Inferior parietal cortex (tissue), 1 donor: ENCODE measurements at regions not wholly inside any gene's neighbourhood (a gene's known extent, or its start where the extent isn't known, plus 50 kb on each side); places are given as distances from the start of the nearest gene placed in this dataset.

Experiments
- DNase-seq: peaks from one replicate; pipeline ENCODE4 v3.0.0-alpha.2; 2016; ENCODE audit errors: extremely low spot score

DNA sequence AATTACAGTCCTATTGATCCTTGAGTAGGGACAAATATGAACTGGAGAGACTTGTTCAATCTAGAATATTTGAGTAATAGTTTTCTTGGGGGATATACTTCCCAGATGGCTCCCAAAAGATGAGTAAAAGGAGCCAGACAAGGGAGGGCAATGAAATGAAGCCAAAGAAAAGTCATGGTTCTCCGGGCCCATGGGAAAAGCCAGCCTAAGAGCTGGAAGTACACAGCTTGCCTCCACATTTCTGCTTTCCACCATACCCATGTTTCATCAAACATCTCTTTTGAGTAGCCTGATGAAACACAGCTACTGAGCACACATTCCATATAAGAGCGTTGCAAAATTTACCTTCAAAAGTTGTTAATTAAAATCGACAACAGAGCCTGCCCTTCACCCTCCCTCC is 535.0 kb upstream of the FZD8 start:
- DNase-seq: no peak

DNA sequence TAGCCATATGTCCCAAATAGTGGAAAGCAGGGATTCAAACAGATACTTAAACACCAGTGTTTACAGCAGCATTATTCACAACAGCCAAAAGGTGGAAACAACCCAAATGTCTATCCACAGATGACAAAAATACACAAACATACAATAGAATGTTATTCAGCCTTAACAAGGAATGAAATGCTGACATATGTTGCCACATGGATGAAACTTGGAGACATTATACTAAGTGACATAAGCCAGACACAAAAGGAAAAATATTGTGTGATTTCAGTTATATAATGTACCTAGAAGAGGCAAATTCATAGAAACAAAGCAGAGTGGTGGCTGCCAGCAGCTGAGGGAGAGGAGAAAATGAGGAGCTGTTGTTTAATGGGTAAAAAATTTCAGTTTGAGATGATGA is 533.9 kb upstream of the FZD8 start:
- no peak for DNase-seq

DNA sequence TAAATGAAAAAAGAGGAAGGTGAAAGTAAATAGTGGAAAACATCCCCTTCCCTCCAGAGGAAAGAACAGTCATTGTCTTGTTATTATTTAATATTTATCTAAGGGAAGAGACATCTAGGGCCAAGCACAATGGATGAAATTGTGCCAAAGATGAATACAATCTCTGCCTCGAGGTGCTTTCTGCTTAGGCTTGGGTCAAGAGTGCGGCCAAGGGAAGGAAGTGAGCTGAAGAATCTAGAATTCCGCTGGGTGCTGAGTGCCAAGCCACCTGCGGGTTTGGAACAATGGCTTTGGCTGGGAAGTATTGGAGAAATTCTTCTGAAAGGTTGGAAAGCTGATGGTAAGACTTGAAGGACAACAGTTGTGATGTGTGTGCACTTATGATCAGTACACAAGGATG is 531.3 kb upstream of the FZD8 start:
- DNase-seq: no peak

DNA sequence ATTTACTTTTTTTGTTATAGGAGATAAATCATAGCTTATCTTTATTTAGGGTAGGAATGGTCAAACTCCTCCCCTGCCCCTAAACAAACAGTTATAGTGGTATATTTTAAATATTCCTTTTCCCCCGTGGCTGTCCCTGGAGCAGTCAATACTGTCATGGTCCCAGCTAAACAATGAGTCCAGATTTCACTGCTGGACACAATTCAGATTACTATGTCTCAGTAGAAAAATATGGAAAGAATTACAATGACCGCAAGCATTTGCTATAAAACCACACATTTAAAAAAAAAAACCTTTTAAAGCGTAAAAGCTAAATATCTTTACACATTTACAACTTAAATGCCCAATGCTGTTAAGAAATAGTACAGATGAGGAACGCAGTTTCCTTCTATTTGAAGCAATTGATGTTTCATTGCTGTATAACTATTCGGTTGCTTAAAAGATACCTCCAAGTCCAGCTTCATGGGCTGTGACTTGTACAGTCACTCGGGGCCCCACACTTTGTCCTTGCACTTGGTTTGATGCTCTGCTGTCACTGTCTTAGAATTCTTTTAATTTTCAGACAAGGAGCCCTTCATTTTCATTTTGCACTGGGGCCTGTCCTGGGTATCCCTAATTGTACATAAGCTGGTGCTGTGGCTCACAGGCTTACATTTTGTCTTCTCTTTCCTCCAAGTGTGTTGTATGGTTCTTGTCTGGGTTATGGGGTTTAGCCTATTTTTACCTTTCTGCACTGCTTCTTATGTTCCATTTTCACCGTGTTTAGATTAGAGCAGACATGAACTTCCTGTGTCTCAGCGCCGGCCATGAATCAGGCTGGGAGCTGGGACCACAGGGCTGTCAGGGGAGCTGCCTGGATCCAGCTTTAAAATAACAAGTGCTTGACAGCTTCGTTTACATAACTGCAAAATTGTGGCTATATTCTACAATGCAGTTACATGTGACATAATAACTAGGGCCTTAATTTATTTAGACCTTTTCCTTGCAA is 530.2 kb upstream of the FZD8 start:
- no peak for DNase-seq

DNA sequence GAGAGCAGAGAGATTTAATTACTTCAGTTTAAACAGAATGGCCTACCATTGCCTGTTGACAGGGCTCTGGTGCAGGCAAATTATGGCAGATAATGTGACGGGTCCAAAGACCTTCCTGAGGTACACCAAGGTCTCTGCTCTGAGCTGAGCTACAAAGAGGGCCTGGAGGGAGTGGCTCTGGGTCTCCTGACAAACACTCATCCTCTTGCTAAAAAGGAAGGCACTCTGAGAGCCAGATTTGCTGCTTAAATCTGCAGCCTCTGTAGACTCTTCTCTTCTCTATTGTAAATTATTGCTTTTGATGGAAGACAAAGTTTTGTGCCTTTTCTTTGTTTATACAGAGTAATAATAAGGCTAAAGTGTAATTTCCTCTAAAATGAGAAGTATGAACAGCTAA is 529.5 kb upstream of the FZD8 start:
- DNase-seq: no peak

DNA sequence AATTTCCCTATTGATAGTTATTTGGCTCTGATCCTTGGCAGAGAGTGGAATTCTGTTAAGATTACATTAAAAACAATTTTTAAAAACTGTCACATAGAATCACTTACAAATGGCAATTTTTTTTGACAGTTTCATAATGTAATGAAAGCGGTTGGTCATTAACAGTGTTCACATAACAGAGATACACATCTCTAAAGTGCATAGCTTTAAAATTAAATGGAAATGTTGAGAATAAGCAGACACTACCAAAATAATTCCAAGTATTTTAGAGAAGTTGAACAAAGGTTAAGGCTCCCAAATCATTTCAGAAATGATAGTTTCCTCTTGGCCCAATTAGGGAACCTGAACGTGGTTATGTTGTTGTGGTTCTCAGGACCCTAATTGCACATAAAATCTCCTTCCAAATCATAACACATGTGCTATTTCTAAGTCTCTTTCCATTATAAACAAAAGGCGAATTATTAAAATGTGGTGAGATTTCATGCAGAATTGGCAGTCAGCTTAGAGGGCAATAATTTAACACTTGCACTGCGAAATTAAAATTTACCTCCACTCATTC is 528.9 kb upstream of the FZD8 start:
- no peak for DNase-seq

DNA sequence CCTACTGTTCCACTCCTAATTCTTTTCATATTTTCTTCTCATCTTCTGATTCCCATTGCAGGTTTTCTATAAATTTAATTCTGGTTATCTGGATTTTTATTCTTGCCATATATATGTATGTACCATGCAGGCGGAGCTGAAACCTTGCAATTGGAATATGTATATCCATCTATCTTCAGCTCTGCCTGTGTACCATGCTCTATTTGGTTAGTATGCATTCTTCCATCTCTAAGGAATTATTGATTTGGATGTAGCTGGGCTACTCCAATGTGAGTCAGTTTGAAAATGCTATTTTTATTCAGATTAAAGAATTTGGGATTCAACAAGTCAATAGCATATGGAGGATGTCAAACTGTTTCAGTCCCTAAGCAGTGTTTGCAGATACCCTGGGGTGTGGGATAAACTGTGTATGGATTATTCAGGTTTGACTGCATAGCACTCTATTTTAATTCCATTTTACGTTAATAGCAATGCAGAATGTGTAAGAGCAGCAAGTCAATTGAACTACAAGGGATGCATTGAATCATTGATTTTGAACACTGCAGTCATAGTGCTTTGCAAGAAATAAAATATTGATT is 528.1 kb upstream of the FZD8 start:
- no peak for DNase-seq

DNA sequence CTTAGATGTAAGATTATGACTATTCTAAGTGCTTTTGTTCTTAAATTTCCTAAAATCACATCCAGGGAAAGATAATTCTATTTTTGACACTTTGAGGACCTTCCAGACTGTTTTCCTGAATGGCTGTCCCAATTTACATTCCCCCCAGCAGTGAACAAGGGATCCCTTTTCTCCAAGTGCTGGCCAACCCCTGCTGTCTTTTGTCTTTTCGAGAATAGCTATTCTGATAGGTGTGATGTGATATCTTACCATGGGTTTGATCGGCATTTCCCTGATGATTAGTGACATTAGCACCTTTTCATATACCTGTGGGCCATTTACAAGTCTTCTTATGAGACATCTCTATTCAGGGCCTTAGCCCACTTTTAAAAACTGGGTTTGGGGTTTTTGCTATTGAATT is 526.7 kb upstream of the FZD8 start:
- DNase-seq: no peak

DNA sequence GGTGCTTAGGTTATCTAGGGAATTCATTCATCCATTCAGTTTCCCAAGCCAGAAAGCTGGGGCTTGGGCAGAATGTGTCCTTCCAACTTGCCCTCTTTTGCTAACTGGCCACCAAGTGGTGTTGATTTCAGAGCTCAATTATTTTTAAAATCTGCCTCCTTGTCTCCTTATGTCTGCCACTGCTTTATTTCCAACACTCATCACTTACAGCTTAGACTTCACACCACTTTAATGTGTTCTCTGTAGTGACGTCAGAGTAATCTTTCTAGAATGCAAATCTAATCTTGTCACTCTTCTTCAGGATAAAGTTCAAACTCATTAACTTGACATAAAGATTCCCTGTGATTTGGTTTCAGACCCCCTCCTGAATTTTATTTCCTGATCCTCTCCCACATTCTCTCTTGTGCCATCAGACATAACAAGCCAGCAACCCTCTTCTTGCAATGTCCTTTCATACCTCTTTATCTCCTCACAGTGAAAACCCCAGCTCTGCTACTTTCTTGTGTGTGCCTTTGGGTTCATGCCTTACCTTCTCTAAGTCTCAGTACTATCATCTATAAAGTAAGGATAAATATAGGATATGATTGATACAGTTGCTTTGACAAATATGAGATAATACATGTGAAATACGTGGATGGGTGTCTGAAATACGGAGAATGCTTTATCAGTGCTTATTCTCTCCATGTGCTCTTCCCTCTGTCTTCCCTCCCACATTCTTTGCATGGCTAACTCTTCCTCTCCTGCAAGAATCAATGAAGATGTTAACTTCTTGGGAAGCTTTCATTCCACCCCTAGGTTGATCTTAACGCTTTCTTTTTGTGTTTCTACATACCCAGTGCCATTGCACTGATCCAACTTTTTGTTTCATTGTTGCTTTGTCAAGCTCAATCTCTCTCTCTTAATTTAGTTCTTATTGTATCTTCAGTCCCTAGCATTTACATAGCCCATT is 522.7 kb upstream of the FZD8 start:
- no peak for DNase-seq

DNA sequence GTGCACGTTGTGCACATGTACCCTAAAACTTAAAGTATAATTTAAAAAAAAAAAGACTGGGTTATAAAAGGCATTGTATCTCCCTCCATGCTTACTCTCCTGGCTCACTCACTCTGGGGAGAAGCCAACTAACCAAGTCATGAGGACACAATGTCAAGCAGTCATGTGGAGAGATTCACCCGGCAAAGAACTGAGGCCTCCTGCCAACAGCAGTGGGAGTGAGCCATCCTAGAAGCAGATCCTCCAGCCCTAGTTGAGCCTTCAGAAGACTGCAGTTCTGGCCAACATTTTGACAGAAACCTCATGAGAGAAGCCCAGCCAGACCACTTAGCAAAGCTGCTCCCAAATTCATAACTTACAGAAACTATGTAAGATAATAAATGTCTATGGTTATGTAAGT is 521.7 kb upstream of the FZD8 start:
- DNase-seq: no peak

DNA sequence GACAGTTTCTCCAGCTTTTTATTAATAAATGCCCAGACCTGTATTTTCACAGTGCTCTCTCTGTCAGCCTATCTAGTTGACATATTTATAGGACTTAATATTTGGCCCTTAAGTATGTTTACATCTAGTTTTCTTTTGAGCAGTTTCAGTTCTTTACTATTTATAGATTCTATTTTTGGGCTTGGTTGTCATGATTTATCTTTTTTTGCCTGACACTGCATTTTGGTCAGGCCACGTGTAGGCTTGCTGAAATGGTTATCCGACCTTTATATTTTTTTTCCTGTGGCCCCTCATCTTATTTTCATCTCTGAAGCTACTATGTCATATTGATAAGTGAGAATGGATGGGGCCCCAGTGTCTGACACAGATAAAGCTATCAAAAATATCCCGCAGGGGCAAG is 515.4 kb upstream of the FZD8 start:
- DNase-seq: no peak

DNA sequence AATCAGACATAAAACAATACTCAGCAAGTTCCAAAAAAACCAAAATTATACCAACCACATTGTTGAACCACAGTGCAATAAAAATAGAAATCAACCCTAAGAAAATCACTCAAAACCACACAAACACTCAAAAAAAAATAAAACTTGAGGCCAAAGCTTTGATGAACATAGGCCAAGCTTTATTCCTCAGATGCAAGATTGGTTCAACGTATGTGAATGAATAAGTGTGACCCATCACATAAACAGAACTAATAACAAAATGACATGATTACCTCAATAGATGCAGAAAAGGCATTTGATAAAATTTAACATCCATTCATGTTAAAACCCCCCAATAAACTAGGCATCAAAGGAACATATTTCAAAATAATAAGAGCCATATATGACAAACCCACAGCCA is 506.1 kb upstream of the FZD8 start:
- no peak for DNase-seq

DNA sequence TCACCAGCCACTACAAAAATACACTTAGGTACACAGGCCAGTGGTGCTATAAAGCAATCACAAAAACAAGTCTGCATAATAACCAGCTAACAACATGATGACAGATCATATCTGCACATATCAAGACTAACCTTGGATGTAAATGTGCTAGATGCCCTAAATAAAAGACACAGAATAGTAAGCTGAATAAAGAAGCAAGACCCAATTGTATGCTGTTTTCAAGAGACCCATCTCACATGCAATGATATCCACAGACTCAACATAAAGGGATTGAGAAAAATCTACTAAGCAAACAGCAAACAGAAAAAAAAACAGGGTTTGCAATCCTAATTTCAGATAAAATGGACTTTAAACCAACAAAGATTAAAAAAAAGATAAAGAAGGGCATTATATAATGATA is 505.4 kb upstream of the FZD8 start:
- DNase-seq: no peak

DNA sequence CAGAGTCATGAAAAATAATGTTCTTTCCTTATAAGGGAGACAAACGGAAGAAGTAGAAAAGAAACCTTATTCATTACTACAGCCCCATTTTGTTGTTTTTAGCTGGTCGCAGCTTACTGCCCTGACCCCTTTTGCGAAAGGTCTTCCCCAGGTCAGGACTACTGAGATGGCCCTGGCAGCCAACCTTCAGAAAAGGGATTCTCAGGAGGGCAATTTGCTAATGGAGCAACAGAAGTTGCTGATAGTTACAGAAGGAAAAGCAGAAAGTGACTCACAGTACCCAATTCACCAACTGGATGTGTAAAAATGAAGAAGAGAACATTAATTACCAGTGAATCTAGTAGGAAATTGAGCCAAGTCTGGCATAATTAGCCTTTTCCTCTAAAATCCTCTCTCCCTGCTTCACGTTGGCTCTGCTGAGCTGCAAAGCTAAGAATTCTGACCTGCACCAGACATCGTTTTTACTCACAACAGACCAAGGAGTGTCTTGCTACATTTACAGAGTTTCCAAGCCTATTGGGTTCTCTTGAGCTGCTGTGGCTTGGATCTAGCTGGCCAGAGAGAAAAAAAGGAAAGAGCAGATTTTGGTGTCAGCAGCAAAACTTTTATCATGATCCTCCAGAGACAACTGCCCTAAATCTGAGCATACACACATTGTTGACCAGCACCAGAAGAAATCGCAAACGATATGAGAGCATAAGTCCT is 499.9 kb upstream of the FZD8 start:
- no peak for DNase-seq

DNA sequence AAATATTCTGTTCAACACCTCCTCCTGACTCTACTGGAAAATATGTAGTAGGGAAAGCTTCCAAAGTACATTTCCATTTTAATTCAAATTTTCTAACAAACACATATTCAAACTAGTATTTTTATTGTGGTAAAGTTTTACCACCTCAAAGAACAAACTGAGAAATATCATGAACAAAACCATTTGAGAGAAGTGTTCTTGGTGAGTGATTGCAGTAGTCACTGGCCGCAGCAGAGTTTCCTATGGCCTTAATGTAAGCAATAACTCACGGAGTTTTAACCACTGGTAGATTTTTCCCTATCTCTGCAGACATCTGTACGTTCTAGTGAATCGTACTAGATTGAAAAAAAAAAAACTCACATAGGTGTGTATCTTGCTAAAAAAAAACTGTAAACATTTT is 487.0 kb upstream of the FZD8 start:
- DNase-seq: no peak

DNA sequence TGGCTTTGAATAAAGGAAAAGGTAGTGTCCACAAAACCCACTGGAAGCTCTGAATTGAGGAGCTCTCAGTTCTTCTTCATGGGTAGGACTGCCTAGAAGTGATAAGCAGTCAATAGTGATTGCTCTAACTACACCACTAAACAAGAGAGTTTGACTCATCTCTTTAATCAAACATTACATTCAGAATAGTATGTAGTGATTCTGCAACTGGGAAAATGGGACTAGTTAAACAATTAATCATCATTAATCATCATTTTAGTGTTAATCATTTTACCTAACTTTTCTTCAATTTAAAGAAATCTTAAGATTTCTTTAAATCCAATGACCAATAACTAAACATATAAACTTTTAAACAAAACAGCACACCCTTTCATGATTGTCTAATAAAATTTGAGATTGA is 484.0 kb upstream of the FZD8 start:
- DNase-seq: no peak

DNA sequence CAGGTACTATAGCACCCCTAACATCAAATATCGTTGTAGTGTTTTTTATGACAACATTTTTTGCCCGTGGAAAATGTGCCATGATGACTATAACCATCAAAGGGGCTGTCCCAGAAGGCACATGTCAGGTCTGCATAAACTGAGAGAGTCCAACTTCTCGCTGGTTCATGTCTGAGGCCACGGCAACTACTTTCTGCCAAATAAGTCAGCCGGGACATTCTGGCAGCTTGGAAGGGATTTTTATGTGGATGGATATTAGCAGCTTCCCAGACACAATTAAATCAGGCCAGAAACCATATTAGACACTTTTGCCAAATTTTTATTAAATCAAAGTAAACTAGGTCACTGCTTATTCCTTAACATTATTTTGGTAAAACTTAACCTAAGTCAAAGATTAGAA is 477.4 kb upstream of the FZD8 start:
- no peak for DNase-seq

DNA sequence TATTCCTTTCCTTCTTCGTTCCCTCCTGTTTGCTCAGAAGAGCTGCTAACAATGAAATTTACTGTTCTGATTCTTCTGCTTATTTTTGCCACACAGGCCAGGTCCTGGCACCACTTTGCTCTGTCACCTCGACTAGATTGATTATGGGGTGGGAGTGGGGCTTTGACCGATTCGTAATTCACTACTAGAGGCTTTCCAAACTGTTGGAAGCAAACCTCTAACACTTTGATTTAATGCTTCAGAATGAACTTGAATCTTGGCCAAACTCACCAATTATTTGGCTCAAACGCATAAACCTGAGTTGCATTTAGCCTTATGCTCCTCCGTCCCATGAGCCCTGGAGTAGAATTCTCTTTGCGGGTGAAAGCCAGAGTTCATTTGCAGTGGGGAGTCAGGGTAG is 476.2 kb upstream of the FZD8 start:
- DNase-seq: no peak

DNA sequence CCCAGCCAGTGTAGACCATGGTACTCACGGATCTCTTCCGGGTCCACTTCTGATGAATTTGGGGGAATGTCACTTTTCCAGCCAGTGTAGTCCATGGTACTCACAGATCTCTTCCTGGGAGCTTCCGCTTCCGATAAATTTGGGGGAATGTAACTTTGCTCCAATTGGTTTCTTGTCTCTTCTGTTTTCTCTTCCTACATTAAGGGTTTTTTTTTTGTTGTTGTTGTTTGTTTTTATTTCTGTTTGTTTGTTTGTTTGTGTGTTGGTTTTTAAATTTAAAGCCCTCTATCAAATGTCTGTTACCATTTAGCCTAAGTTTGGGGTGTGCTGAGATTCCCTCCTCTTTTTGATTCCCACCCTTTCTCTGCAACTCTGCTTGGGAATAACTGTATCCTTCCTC is 475.8 kb upstream of the FZD8 start:
- no peak for DNase-seq

DNA sequence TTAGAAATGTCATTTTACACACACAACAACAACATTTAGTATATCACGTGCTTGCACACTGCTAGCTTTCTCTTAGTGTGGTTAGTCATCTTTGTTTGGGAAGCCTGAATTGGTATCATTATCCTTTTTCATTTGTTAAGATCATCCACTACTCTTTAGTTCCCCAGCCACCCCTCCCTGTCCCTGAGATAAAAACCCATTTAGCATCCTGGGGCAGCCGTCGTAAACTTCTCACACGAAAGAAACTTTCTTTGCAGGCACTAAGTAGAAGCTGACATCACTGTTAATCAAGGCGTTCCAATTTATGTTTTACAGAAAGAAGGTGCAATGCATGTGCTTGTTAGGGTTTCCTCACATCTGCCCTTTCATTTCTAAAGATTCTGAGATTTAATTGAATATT is 475.1 kb upstream of the FZD8 start:
- DNase-seq: no peak

DNA sequence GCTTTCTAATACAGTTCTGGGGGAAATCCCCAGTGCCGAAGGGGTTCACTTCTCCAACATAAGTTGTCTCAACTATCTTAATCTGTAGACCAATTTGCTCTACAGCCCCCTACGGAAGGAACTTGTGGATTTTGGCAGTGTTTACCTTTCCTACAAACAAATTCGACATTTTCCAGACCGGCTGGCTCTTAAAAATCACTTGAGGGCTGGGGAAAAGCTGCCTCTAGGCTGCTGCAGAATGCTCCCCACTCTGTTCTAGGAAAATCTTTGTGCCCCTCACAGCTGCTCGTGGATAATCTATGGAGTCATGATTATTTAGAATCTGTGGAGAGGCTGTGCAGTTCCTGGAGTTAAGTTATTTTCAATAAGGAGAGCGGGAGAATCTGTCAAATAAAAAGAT is 474.6 kb upstream of the FZD8 start:
- DNase-seq: no peak
